ENCODE measurements at regions not wholly inside any gene's neighbourhood (a gene's known extent, or its start where the extent isn't known, plus 50 kb on each side); places are given as distances from the start of the nearest gene placed in this dataset.

DNA sequence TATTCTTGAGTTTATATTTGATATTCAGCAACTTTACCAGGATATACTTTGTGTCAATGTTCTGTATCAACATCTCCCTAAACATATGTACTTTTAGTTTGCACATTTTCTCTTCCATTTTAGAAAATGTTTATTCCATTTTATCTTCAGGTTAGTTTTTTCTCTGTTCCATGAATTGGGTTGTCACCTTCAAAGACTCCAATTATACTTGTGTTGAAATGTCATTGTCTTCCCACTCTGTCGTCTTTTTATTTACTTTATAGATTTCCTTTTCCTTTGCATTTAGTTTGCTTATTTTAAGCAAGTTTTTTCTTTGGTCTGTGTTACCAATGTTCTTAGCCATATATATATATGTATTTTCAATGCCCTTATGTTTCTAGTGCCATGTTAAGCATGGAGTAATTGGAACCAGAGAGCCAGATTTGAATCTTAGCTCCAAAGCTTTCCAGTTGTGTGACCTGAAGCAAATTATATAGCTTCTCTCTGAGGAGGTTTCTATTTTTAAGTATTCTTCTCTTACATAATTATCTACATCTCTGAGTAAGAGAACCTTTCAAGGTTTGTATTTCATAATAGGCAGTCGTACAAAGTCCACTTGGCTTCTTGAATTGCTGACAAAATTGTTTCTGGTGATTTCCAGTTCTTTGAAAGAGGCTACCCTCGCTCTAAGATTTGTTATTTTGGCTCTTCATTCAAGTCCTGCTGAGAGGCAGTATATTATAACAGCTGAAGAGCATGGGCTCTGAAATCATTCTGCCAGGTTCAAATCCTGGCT is 85.8 kb upstream of the DYRK2 start:
- peaks cover 7% of the 10 kb centered on the region for H3K9me3 Mint-ChIP-seq
- Histone ChIP-seq H3K9me3 (ENCODE audit: low read depth) (peaks cover 4% of the 10 kb centered on the region), H3K27me3 (no peaks in the 10 kb centered on the region), H3K4me3 (no peak overlapping the region), H3K4me1 (no peaks in the 10 kb centered on the region), H3K9ac (no peak overlapping the region), H3K79me2 (ENCODE audit: low read depth) (no peaks in the 10 kb centered on the region), H4K20me1 (ENCODE audit: low read depth) (no peaks in the 10 kb centered on the region), H3K36me3 (peaks cover 3% of the 10 kb centered on the region), H3K27ac (no peak overlapping the region), H3K4me2 (no peak overlapping the region), H2AFZ (replicated peaks) (no peak overlapping the region), H3F3A (ENCODE audit: low read depth) (no peaks in the 10 kb centered on the region)
- TF ChIP-seq EZH2 (IDR thresholded peaks at IDR 0.05) (no peak), CTCF (IDR thresholded peaks at IDR 0.05) (no peak), EZH2phosphoT487 (IDR thresholded peaks at IDR 0.05) (no peak)
- DNase-seq (ENCODE audit: low spot score), result no peak
- no peak overlapping the region for H3K4me3 Mint-ChIP-seq
- H3K4me1 Mint-ChIP-seq, result no peaks in the 10 kb centered on the region
- peaks cover 4% of the 10 kb centered on the region for H3K27me3 Mint-ChIP-seq (ENCODE audit: insufficient read depth, low read depth)
- H3K36me3 Mint-ChIP-seq, result no peaks in the 10 kb centered on the region
- no peak overlapping the region for H3K27ac Mint-ChIP-seq

GRCh38 chr12:67568055-67568454 is 80.5 kb upstream of the DYRK2 start:
- Histone ChIP-seq H3K4me1 (peaks cover 9% of the 10 kb centered on the region), H3K9ac (no peak overlapping the region), H4K20me1 (ENCODE audit: low read depth) (no peaks in the 10 kb centered on the region), H3K79me2 (ENCODE audit: low read depth) (no peaks in the 10 kb centered on the region), H3K36me3 (no peaks in the 10 kb centered on the region), H3K27me3 (no peaks in the 10 kb centered on the region), H3F3A (ENCODE audit: low read depth) (no peaks in the 10 kb centered on the region), H3K4me2 (no peak overlapping the region), H3K4me3 (no peak overlapping the region), H3K9me3 (ENCODE audit: low read depth) (peaks cover 4% of the 10 kb centered on the region), H3K27ac (no peak overlapping the region), H2AFZ (replicated peaks) (no peak overlapping the region)
- Mint-ChIP-seq H3K9me3 (peaks cover 7% of the 10 kb centered on the region), H3K36me3 (no peaks in the 10 kb centered on the region), H3K4me1 (no peaks in the 10 kb centered on the region), H3K27me3 (ENCODE audit: insufficient read depth, low read depth) (peaks cover 4% of the 10 kb centered on the region), H3K4me3 (no peak overlapping the region), H3K27ac (no peak overlapping the region)
- TF ChIP-seq EZH2phosphoT487 (IDR thresholded peaks at IDR 0.05) (no peak), EZH2 (IDR thresholded peaks at IDR 0.05) (no peak), CTCF (IDR thresholded peaks at IDR 0.05) (no peak)
- no peak for DNase-seq (ENCODE audit: low spot score)

DNA sequence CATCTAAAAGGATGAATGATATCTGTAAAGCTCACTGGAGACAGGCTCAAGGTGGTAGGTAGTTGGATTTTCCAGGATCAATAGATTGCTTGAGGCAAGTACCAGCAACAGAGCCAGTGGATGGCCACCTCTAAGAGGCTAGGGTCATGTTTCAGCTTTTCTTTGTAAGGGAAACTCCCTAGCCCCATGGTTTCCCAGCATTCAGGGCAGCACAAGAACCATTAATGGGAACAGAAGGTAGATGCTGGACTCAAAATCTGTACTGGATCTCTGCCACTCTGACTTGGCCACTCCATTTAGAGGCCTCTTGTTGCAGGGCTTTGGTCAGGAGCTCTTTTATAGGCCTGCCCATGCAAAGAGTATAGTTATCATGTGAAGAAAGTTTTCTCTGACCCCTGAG is 76.1 kb upstream of the DYRK2 start:
- Histone ChIP-seq H3K4me2 (peak overlapping the region; percentile 3), H3F3A (ENCODE audit: low read depth) (no peaks in the 10 kb centered on the region), H3K79me2 (ENCODE audit: low read depth) (no peaks in the 10 kb centered on the region), H4K20me1 (ENCODE audit: low read depth) (no peaks in the 10 kb centered on the region), H3K36me3 (no peaks in the 10 kb centered on the region), H3K4me3 (no peak overlapping the region), H3K27ac (no peak overlapping the region), H3K27me3 (no peaks in the 10 kb centered on the region), H3K4me1 (peaks cover 9% of the 10 kb centered on the region), H2AFZ (replicated peaks) (no peak overlapping the region), H3K9me3 (ENCODE audit: low read depth) (no peaks in the 10 kb centered on the region), H3K9ac (no peak overlapping the region)
- no peak for TF ChIP-seq EZH2phosphoT487 (IDR thresholded peaks at IDR 0.05)
- TF ChIP-seq CTCF (IDR thresholded peaks at IDR 0.05), result no peak
- no peak for TF ChIP-seq EZH2 (IDR thresholded peaks at IDR 0.05)
- H3K27ac Mint-ChIP-seq, result no peak overlapping the region
- DNase-seq (ENCODE audit: low spot score), result peak; percentile 21
- H3K4me1 Mint-ChIP-seq, result no peaks in the 10 kb centered on the region
- H3K4me3 Mint-ChIP-seq, result no peak overlapping the region
- no peaks in the 10 kb centered on the region for H3K9me3 Mint-ChIP-seq
- H3K27me3 Mint-ChIP-seq (ENCODE audit: insufficient read depth, low read depth), result no peaks in the 10 kb centered on the region
- no peaks in the 10 kb centered on the region for H3K36me3 Mint-ChIP-seq
